GM23248 (cell line): ENCODE measurements at regions not wholly inside any gene's neighbourhood (a gene's known extent, or its start where the extent isn't known, plus 50 kb on each side); places are given as distances from the start of the nearest gene placed in this dataset.

Experiments
- EZH2 ChIP-seq: fragments of 200-600 bp; sonication (generic); IDR thresholded peaks from 2 replicates; pipeline ENCODE4 v1.6.1; 2018; ENCODE audit warnings: antibody characterized with exemption, mild to moderate bottlenecking; ENCODE audit not compliant: insufficient read depth, poor library complexity, severe bottlenecking
- EZH2phosphoT487 ChIP-seq: fragments of 200-600 bp; sonication (generic); IDR thresholded peaks from 2 replicates; pipeline ENCODE4 v1.6.1; 2018; ENCODE audit warnings: antibody characterized with exemption, moderate library complexity, mild to moderate bottlenecking, low read depth; ENCODE audit not compliant: insufficient read depth

DNA sequence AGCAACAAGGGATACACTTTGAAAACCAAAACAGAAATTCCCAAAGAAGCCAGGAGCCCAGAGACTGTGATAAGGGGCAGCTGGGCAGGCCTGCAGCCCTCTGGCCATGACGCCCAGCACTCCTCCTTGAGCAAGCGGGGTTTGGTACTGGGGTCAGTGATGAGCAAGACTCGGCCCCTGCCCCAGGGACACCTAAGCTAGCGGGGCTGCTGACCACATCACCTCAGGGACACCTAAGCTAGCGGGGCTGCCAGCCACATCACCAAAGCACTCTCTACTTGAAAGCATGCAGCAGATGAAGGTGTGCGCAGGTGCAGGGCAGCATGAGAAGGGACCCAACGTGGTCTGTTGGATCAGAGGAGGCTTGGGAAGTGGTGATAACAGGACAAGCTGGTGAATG, 108.0 kb upstream of the PPP2R2D start:
- TF ChIP-seq EZH2 = no peak
- no peak for TF ChIP-seq EZH2phosphoT487
